HTR-8/SVneo (cell line): ENCODE measurements at regions not wholly inside any gene's neighbourhood (a gene's known extent, or its start where the extent isn't known, plus 50 kb on each side); places are given as distances from the start of the nearest gene placed in this dataset.

ENCODE experiments used
- DNase-seq: peaks from one replicate; pipeline ENCODE4 v3.0.0; 2011; ENCODE audit warnings: low spot score, mixed read lengths; ENCODE audit not compliant: insufficient read length
- FAIRE-seq: peaks from 2 replicates; lab custom pipeline; 2011; peaks lifted over from hg19 to GRCh38; lab: Jason Lieb, UNC

- FAIRE-seq = no peak
- no peak for DNase-seq
Observed at GRCh38 chr17:77501751-77502625, 361.2 kb downstream of the SEC14L1 start.

- DNase-seq (no peak), FAIRE-seq (no peak)
Observed at GRCh38 chr17:77502626-77503292, 362.0 kb downstream of the SEC14L1 start.

- DNase-seq (no peak), FAIRE-seq (no peak)
Observed at GRCh38 chr17:77503293-77503655, 362.5 kb downstream of the SEC14L1 start.

- no peak for FAIRE-seq
- DNase-seq = no peak
Observed at GRCh38 chr17:77503916-77504651, 363.3 kb downstream of the SEC14L1 start.

- FAIRE-seq = no peak
Observed at GRCh38 chr17:77504652-77505155, 363.9 kb downstream of the SEC14L1 start.

GRCh38 chr17:77505181-77505639, 364.4 kb downstream of the SEC14L1 start:
- DNase-seq (no peak), FAIRE-seq (no peak)

More at GRCh38 chr17:77504652-77505155, 363.9 kb downstream of the SEC14L1 start:
- no peak for DNase-seq

GRCh38 chr17:77506371-77506991, 365.7 kb downstream of the SEC14L1 start:
- FAIRE-seq (no peak), DNase-seq (no peak)

GRCh38 chr17:77507111-77507885, 366.5 kb downstream of the SEC14L1 start:
- DNase-seq (no peak), FAIRE-seq (peak; percentile 16)

GRCh38 chr17:77508047-77508715, 367.4 kb downstream of the SEC14L1 start:
- DNase-seq = no peak
- no peak for FAIRE-seq

- no peak for DNase-seq
- FAIRE-seq = no peak
Observed at GRCh38 chr17:77509089-77509488, 368.3 kb downstream of the SEC14L1 start.

GRCh38 chr17:77509599-77509998, 368.8 kb downstream of the SEC14L1 start:
- DNase-seq = no peak
- peak; percentile 99 for FAIRE-seq

GRCh38 chr17:77510133-77510796, 369.5 kb downstream of the SEC14L1 start:
- FAIRE-seq (no peak), DNase-seq (no peak)

- DNase-seq = no peak
- no peak for FAIRE-seq
Observed at GRCh38 chr17:77511514-77512061, 370.8 kb downstream of the SEC14L1 start.

GRCh38 chr17:77512062-77512946, 371.5 kb downstream of the SEC14L1 start:
- DNase-seq (no peak), FAIRE-seq (no peak)

GRCh38 chr17:77513045-77513444, 372.3 kb downstream of the SEC14L1 start:
- no peak for DNase-seq
- FAIRE-seq = no peak

- DNase-seq (no peak), FAIRE-seq (no peak)
Observed at GRCh38 chr17:77515227-77515626, 374.5 kb downstream of the SEC14L1 start.

- DNase-seq = no peak
- peak; percentile 93 for FAIRE-seq
Observed at GRCh38 chr17:77516902-77517301, 376.1 kb downstream of the SEC14L1 start.
